ENCODE measurements at regions not wholly inside any gene's neighbourhood (a gene's known extent, or its start where the extent isn't known, plus 50 kb on each side); places are given as distances from the start of the nearest gene placed in this dataset.

DNA sequence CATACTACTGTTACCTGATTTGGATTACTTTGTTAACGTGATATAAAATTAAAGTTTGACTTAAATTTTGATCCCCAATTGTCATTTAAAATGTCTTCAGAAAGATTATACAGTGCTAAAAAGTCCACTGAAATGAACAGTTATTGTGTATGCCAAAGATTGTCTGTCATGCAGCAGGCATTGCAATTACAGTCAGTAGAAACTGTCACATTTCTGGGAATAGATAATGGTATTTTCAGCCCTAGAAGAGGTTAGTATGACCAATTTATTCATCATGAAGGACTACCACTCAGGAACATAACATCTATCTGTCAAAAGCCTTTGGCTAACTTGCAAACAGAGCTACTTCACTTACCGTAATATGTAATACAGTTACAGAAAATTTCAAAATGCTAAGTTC lies 852.5 kb upstream of the TENM4 start:
- POLR2A ChIA-PET = no interaction called here
- Mint-ChIP-seq H3K4me1 (ENCODE audit: insufficient read depth, unreplicated experiment) (peaks cover 9% of the 10 kb centered on the region), H3K36me3 (ENCODE audit: insufficient read depth, unreplicated experiment) (no peaks in the 10 kb centered on the region), H3K27me3 (ENCODE audit: insufficient read depth, unreplicated experiment) (no peaks in the 10 kb centered on the region), H3K4me3 (ENCODE audit: unreplicated experiment) (no peak overlapping the region), H3K9me3 (ENCODE audit: unreplicated experiment) (no peaks in the 10 kb centered on the region), H3K27ac (ENCODE audit: low read depth, unreplicated experiment) (no peak overlapping the region)
- CTCF ChIA-PET = interaction anchor here (0.7 kb wide), 1 partner anchor 10 kb away, joined by 3 read pairs; no protein-coding TSS in a partner anchor
- BruUV-seq (replicated peaks) = no TSS peak
- DNase-seq (ENCODE audit: unreplicated experiment) = no peak
- TF ChIP-seq, protein P1, sequence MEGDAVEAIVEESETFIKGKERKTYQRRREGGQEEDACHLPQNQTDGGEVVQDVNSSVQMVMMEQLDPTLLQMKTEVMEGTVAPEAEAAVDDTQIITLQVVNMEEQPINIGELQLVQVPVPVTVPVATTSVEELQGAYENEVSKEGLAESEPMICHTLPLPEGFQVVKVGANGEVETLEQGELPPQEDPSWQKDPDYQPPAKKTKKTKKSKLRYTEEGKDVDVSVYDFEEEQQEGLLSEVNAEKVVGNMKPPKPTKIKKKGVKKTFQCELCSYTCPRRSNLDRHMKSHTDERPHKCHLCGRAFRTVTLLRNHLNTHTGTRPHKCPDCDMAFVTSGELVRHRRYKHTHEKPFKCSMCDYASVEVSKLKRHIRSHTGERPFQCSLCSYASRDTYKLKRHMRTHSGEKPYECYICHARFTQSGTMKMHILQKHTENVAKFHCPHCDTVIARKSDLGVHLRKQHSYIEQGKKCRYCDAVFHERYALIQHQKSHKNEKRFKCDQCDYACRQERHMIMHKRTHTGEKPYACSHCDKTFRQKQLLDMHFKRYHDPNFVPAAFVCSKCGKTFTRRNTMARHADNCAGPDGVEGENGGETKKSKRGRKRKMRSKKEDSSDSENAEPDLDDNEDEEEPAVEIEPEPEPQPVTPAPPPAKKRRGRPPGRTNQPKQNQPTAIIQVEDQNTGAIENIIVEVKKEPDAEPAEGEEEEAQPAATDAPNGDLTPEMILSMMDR (IDR thresholded peaks at IDR 0.05; ENCODE audit: unreplicated experiment) = no peak
- intact Hi-C loops (cut with micrococcal nuclease) = no loop called here

DNA sequence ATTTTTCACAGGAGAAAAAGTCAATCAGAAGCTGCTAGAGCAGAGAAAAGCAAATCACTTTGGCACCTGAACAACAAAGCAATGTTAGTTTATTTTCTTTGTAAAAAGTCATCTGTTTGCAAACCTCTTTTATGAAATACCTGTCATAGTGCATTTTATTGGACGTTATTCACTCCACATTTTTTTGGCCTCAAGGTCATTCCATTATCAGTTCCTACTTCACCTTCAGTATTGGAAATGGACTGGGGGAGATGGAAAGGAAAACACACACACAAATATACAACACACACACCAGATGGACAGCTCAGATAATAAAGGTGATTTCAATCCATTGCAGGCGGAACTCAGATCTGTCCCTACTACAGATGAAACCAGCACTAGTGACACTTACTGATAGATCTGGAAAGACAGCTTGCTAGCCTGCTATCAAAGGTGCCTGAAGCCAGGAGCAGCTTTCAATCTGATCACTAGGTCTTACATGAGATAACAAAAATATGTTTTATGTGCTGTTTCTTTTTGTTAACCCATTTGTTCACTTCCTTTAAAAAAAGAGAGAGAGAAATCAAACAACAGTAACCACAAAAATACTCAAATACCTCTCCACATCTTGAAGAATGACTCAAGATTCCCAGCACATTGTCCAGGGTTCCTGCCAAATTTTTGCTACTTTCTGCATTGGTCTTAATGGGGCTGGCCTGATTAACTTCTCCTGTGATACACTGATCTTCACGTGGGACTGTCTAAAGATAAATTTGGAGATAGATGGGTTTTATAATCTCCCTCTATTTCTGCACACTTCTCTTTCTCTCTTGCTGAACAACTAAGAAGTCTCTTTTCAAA lies 844.3 kb upstream of the TENM4 start:
- no TSS peak for BruUV-seq (replicated peaks)
- H3K36me3 Mint-ChIP-seq (ENCODE audit: insufficient read depth, unreplicated experiment) = no peaks in the 10 kb centered on the region
- peak; percentile 17 for DNase-seq (ENCODE audit: unreplicated experiment)
- no peaks in the 10 kb centered on the region for H3K27me3 Mint-ChIP-seq (ENCODE audit: insufficient read depth, unreplicated experiment)
- TF ChIP-seq, protein P1 (IDR thresholded peaks at IDR 0.05; ENCODE audit: unreplicated experiment) = no peak
- POLR2A ChIA-PET = no interaction called here
- CTCF ChIA-PET = interaction anchor here (0.6 kb wide), 1 partner anchor 732 kb away, joined by 5 read pairs; no protein-coding TSS in a partner anchor
- H3K27ac Mint-ChIP-seq (ENCODE audit: low read depth, unreplicated experiment) = no peak overlapping the region
- peaks cover 10% of the 10 kb centered on the region for H3K4me1 Mint-ChIP-seq (ENCODE audit: insufficient read depth, unreplicated experiment)
- H3K4me3 Mint-ChIP-seq (ENCODE audit: unreplicated experiment) = no peak overlapping the region
- intact Hi-C loops (cut with micrococcal nuclease) = no loop called here
- H3K9me3 Mint-ChIP-seq (ENCODE audit: unreplicated experiment) = no peaks in the 10 kb centered on the region

GRCh38 chr11:80282643-80283042 lies 841.8 kb upstream of the TENM4 start:
- H3K27me3 Mint-ChIP-seq (ENCODE audit: insufficient read depth, unreplicated experiment) = no peaks in the 10 kb centered on the region
- BruUV-seq (replicated peaks) = no TSS peak
- CTCF ChIA-PET = interaction anchor here (0.6 to 0.7 kb wide), 3 partner anchors 12 to 237 kb away, joined by 3 to 4 read pairs (median 4); no protein-coding TSS in a partner anchor
- H3K4me1 Mint-ChIP-seq (ENCODE audit: insufficient read depth, unreplicated experiment) = peaks cover 10% of the 10 kb centered on the region
- H3K4me3 Mint-ChIP-seq (ENCODE audit: unreplicated experiment) = no peak overlapping the region
- POLR2A ChIA-PET = interaction anchor here (0.5 kb wide), 1 partner anchor 683 kb away, joined by 3 read pairs; no protein-coding TSS in a partner anchor
- DNase-seq (ENCODE audit: unreplicated experiment) = no peak
- H3K36me3 Mint-ChIP-seq (ENCODE audit: insufficient read depth, unreplicated experiment) = no peaks in the 10 kb centered on the region
- intact Hi-C loops (cut with micrococcal nuclease) = no loop called here
- no peaks in the 10 kb centered on the region for H3K9me3 Mint-ChIP-seq (ENCODE audit: unreplicated experiment)
- TF ChIP-seq, protein P1 (IDR thresholded peaks at IDR 0.05; ENCODE audit: unreplicated experiment) = no peak
- H3K27ac Mint-ChIP-seq (ENCODE audit: low read depth, unreplicated experiment) = no peak overlapping the region

DNA sequence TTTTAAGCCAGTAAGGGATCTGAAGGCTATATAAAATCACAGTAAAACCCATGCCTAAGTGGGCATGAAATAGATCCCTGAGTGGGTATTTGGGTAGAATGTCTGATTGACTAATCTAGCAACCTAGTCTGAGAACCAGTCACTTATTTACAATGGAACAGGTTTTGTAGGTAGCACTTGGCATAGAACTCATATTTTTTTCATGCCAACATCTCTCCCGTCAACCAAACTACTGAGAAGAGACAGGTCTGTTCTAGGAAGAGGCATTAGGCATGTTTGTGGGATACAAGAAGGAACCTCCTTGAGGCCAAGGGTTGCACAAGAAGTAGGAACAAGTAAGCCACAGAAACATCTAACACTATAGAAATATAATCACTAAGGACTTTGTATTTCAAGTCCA lies 840.4 kb upstream of the TENM4 start:
- H3K4me1 Mint-ChIP-seq (ENCODE audit: insufficient read depth, unreplicated experiment) = peaks cover 10% of the 10 kb centered on the region
- no peaks in the 10 kb centered on the region for H3K9me3 Mint-ChIP-seq (ENCODE audit: unreplicated experiment)
- POLR2A ChIA-PET = no interaction called here
- H3K4me3 Mint-ChIP-seq (ENCODE audit: unreplicated experiment) = no peak overlapping the region
- H3K27me3 Mint-ChIP-seq (ENCODE audit: insufficient read depth, unreplicated experiment) = no peaks in the 10 kb centered on the region
- TF ChIP-seq, protein P1 (IDR thresholded peaks at IDR 0.05; ENCODE audit: unreplicated experiment) = no peak
- H3K27ac Mint-ChIP-seq (ENCODE audit: low read depth, unreplicated experiment) = no peak overlapping the region
- no TSS peak for BruUV-seq (replicated peaks)
- CTCF ChIA-PET = no interaction called here
- intact Hi-C loops (cut with micrococcal nuclease) = no loop called here
- no peaks in the 10 kb centered on the region for H3K36me3 Mint-ChIP-seq (ENCODE audit: insufficient read depth, unreplicated experiment)
- no peak for DNase-seq (ENCODE audit: unreplicated experiment)

Measured in MCF 10A (cell line).